Activated T-cell treated with anti-CD3 and anti-CD28 coated beads, Interleukin-2, amount 50 U/mL, for 24 hours (primary cell): ENCODE measurements at regions not wholly inside any gene's neighbourhood (a gene's known extent, or its start where the extent isn't known, plus 50 kb on each side); places are given as distances from the start of the nearest gene placed in this dataset.

ENCODE experiments used
- DNase-seq: peaks from one replicate; pipeline ENCODE4 v3.0.0-alpha.2; 2020
- H3K27ac Mint-ChIP-seq: 2 replicates; pipeline ENCODE4 v1.8.0; 2020; ENCODE audit warnings: mild to moderate bottlenecking, mixed read lengths
- H3K27me3 Mint-ChIP-seq: 2 replicates; pipeline ENCODE4 v1.8.0; 2020; ENCODE audit warnings: mixed read lengths
- H3K36me3 Mint-ChIP-seq: 2 replicates; pipeline ENCODE4 v1.8.0; 2020; ENCODE audit warnings: low read depth, mixed read lengths
- H3K4me1 Mint-ChIP-seq: 2 replicates; pipeline ENCODE4 v1.8.0; 2020; ENCODE audit warnings: low read depth, mixed read lengths
- H3K4me3 Mint-ChIP-seq: 2 replicates; pipeline ENCODE4 v1.8.0; 2020; ENCODE audit warnings: mild to moderate bottlenecking, moderate library complexity, mixed read lengths
- H3K9me3 Mint-ChIP-seq: 2 replicates; pipeline ENCODE4 v1.8.0; 2020; ENCODE audit warnings: mixed read lengths

- no peak for DNase-seq
- peaks cover 5% of the 10 kb centered on the region for H3K9me3 Mint-ChIP-seq
- H3K27ac Mint-ChIP-seq: no peak overlapping the region
- H3K27me3 Mint-ChIP-seq: no peaks in the 10 kb centered on the region
- H3K4me1 Mint-ChIP-seq: no peaks in the 10 kb centered on the region
- no peaks in the 10 kb centered on the region for H3K36me3 Mint-ChIP-seq
- H3K4me3 Mint-ChIP-seq: no peak overlapping the region
Measured at GRCh38 chr4:57448452-57448851, 338.3 kb upstream of the IGFBP7 start.

GRCh38 chr4:57446266-57446665 is 336.1 kb upstream of the IGFBP7 start:
- Mint-ChIP-seq H3K27me3 (no peaks in the 10 kb centered on the region), H3K4me1 (no peaks in the 10 kb centered on the region), H3K27ac (no peak overlapping the region), H3K4me3 (no peak overlapping the region), H3K9me3 (peaks cover 5% of the 10 kb centered on the region), H3K36me3 (no peaks in the 10 kb centered on the region)
- DNase-seq: no peak

- H3K27ac Mint-ChIP-seq: no peak overlapping the region
- no peaks in the 10 kb centered on the region for H3K27me3 Mint-ChIP-seq
- no peaks in the 10 kb centered on the region for H3K36me3 Mint-ChIP-seq
- no peak for DNase-seq
- peaks cover 3% of the 10 kb centered on the region for H3K9me3 Mint-ChIP-seq
- H3K4me1 Mint-ChIP-seq: no peaks in the 10 kb centered on the region
- no peak overlapping the region for H3K4me3 Mint-ChIP-seq
Measured at GRCh38 chr4:57445686-57446085, 335.5 kb upstream of the IGFBP7 start.

GRCh38 chr4:57444671-57445070 is 334.5 kb upstream of the IGFBP7 start:
- no peaks in the 10 kb centered on the region for H3K9me3 Mint-ChIP-seq
- H3K27me3 Mint-ChIP-seq: no peaks in the 10 kb centered on the region
- H3K4me3 Mint-ChIP-seq: no peak overlapping the region
- no peak overlapping the region for H3K27ac Mint-ChIP-seq
- DNase-seq: no peak
- no peaks in the 10 kb centered on the region for H3K36me3 Mint-ChIP-seq
- H3K4me1 Mint-ChIP-seq: no peaks in the 10 kb centered on the region

- H3K4me1 Mint-ChIP-seq: no peaks in the 10 kb centered on the region
- H3K27me3 Mint-ChIP-seq: no peaks in the 10 kb centered on the region
- no peaks in the 10 kb centered on the region for H3K36me3 Mint-ChIP-seq
- no peak for DNase-seq
- H3K4me3 Mint-ChIP-seq: no peak overlapping the region
- no peaks in the 10 kb centered on the region for H3K9me3 Mint-ChIP-seq
- no peak overlapping the region for H3K27ac Mint-ChIP-seq
Measured at GRCh38 chr4:57443787-57444186, 333.6 kb upstream of the IGFBP7 start.

GRCh38 chr4:57443308-57443707 is 333.1 kb upstream of the IGFBP7 start:
- H3K9me3 Mint-ChIP-seq: no peaks in the 10 kb centered on the region
- no peaks in the 10 kb centered on the region for H3K4me1 Mint-ChIP-seq
- H3K4me3 Mint-ChIP-seq: no peak overlapping the region
- H3K36me3 Mint-ChIP-seq: no peaks in the 10 kb centered on the region
- no peak overlapping the region for H3K27ac Mint-ChIP-seq
- DNase-seq: no peak
- no peaks in the 10 kb centered on the region for H3K27me3 Mint-ChIP-seq

GRCh38 chr4:57442831-57443291 is 332.7 kb upstream of the IGFBP7 start:
- DNase-seq: no peak
- no peaks in the 10 kb centered on the region for H3K36me3 Mint-ChIP-seq
- no peak overlapping the region for H3K4me3 Mint-ChIP-seq
- H3K27me3 Mint-ChIP-seq: no peaks in the 10 kb centered on the region
- H3K27ac Mint-ChIP-seq: no peak overlapping the region
- H3K9me3 Mint-ChIP-seq: no peaks in the 10 kb centered on the region
- H3K4me1 Mint-ChIP-seq: no peaks in the 10 kb centered on the region

- no peaks in the 10 kb centered on the region for H3K4me1 Mint-ChIP-seq
- DNase-seq: no peak
- H3K27ac Mint-ChIP-seq: no peak overlapping the region
- H3K36me3 Mint-ChIP-seq: no peaks in the 10 kb centered on the region
- H3K4me3 Mint-ChIP-seq: no peak overlapping the region
- no peaks in the 10 kb centered on the region for H3K27me3 Mint-ChIP-seq
- H3K9me3 Mint-ChIP-seq: no peaks in the 10 kb centered on the region
Measured at GRCh38 chr4:57442241-57442640, 332.1 kb upstream of the IGFBP7 start.

GRCh38 chr4:57437649-57438048 is 327.5 kb upstream of the IGFBP7 start:
- no peaks in the 10 kb centered on the region for H3K27me3 Mint-ChIP-seq

GRCh38 chr4:57435300-57435699 is 325.1 kb upstream of the IGFBP7 start:
- Mint-ChIP-seq H3K27ac (no peak overlapping the region), H3K9me3 (no peaks in the 10 kb centered on the region), H3K36me3 (no peaks in the 10 kb centered on the region), H3K27me3 (no peaks in the 10 kb centered on the region), H3K4me1 (no peaks in the 10 kb centered on the region), H3K4me3 (no peak overlapping the region)
- DNase-seq: no peak

More at GRCh38 chr4:57437649-57438048, 327.5 kb upstream of the IGFBP7 start:
- Mint-ChIP-seq H3K4me1 (no peaks in the 10 kb centered on the region), H3K27ac (no peak overlapping the region), H3K9me3 (no peaks in the 10 kb centered on the region), H3K4me3 (no peak overlapping the region), H3K36me3 (no peaks in the 10 kb centered on the region)
- DNase-seq: no peak

GRCh38 chr4:57430726-57431125 is 320.5 kb upstream of the IGFBP7 start:
- H3K27ac Mint-ChIP-seq: no peak overlapping the region
- no peaks in the 10 kb centered on the region for H3K36me3 Mint-ChIP-seq
- no peaks in the 10 kb centered on the region for H3K4me1 Mint-ChIP-seq
- no peaks in the 10 kb centered on the region for H3K27me3 Mint-ChIP-seq
- DNase-seq: no peak
- no peak overlapping the region for H3K4me3 Mint-ChIP-seq
- H3K9me3 Mint-ChIP-seq: no peaks in the 10 kb centered on the region

GRCh38 chr4:57426779-57427395 is 316.7 kb upstream of the IGFBP7 start:
- Mint-ChIP-seq H3K27ac (no peak overlapping the region), H3K4me3 (no peak overlapping the region), H3K27me3 (no peaks in the 10 kb centered on the region), H3K9me3 (peaks cover under 1% of the 10 kb centered on the region), H3K4me1 (no peaks in the 10 kb centered on the region), H3K36me3 (no peaks in the 10 kb centered on the region)
- DNase-seq: no peak

- Mint-ChIP-seq H3K4me3 (no peak overlapping the region), H3K27ac (no peak overlapping the region), H3K9me3 (peaks cover 3% of the 10 kb centered on the region), H3K27me3 (no peaks in the 10 kb centered on the region), H3K36me3 (no peaks in the 10 kb centered on the region), H3K4me1 (no peaks in the 10 kb centered on the region)
- no peak for DNase-seq
Measured at GRCh38 chr4:57425610-57426009, 315.4 kb upstream of the IGFBP7 start.

- Mint-ChIP-seq H3K36me3 (no peaks in the 10 kb centered on the region), H3K4me3 (no peak overlapping the region), H3K27ac (no peak overlapping the region), H3K9me3 (peaks cover 3% of the 10 kb centered on the region), H3K4me1 (no peaks in the 10 kb centered on the region), H3K27me3 (no peaks in the 10 kb centered on the region)
- DNase-seq: no peak
Measured at GRCh38 chr4:57424232-57424897, 314.2 kb upstream of the IGFBP7 start.

- no peak for DNase-seq
- Mint-ChIP-seq H3K9me3 (peaks cover 3% of the 10 kb centered on the region), H3K4me1 (no peaks in the 10 kb centered on the region), H3K4me3 (no peak overlapping the region), H3K36me3 (no peaks in the 10 kb centered on the region), H3K27me3 (no peaks in the 10 kb centered on the region), H3K27ac (no peak overlapping the region)
Measured at GRCh38 chr4:57418133-57418532, 307.9 kb upstream of the IGFBP7 start.
